Fibroblast of skin of left quadriceps (primary cell): ENCODE measurements at regions not wholly inside any gene's neighbourhood (a gene's known extent, or its start where the extent isn't known, plus 50 kb on each side); places are given as distances from the start of the nearest gene placed in this dataset.

ENCODE experiments used
- DNase-seq, 2 experiments: peaks; one replicate each; pipeline ENCODE4 v3.0.0-alpha.2; 2013; ENCODE audit warnings: low read depth in 2 of 2

DNA sequence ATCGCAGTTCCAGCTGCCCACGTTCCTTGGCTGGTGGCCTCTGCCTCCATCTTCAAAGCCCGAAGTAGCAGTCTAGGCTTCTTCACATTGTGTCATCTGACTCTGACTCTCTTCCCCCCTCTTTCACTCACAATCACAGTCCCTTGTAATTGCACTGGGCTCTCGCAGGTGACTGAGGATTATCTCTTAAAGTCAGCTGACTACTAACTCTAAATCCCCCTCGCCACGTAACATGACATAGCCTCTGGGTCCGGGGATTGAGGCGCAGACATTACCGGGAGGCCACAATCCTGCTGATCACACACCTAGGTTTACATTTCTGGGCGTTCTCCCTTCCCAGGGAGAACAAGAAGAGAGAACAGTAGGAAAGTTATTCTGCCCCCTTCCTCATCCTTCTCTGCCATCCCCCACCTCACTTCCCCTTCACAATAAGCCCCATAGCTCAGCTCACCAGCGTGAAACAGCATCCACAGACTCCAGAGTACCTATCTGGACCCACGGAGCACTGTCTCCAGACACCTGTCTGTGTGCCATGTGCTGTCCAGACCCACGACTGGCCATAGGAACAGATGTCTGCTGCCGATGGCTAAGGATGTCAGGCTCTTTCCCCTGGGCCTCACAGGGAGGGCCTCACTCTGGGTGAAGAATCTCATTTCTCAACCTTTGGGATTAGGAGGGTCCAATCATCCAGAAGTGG lies 64.3 kb upstream of the FZD7 start:
- DNase-seq, result no peak

DNA sequence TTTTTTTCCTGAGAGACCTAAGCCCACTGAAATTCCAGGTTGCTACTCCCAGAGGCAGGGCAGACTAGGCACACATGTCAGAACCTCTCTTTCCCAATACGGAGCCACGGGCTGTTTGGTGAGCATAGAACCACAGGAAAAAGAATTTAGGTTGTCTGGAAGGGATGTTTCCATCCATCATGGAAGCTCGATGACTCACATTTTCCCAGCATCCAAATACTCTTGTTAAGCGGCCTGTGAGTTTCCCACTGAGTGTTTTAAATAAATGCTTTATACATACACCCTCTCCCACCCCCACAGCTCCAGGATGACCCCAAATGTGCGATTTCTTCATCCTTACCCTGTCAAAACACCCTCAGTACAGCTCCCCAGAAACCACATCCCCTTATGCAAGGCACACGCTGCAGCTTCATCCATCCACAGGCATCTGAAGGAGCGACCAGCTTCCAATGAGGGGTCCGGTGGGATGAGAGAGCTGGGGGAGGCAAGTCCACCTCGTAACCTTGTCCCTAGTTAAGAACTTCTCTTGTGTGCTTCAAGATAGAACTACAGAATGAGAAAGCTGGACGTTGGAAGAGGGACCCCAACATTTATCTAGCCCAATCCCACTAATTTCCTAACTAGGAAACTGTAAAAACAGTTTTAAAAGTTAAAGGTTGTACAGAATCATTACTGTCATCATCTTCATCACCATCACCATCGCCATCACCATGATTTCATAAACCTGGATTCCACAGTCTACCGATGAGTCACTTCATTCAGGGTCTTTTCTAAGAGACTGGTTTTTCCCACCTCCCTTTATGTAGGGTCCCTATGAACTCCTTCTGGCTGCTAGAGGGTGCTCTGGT lies 63.5 kb upstream of the FZD7 start:
- peak; percentile 91 for DNase-seq

DNA sequence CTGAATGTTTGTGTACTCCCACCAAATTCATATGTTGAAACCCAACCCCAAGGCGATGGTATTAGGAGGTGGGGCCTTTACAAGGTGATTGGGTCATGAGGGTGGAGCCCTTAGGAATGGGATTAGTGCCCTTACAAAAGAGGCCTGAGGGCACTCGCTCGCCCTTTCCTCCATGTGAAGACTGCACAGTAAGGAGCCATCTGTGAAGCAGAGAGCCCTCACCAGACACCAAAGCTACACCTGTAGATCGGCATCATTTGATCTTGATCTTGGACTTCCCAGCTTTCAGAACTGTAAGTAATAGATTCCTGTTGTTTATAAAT lies 62.9 kb upstream of the FZD7 start:
- no peak for DNase-seq

- DNase-seq, result peak; percentile 63 to 67
These were observed 62.0 kb upstream of the FZD7 start for GRCh38 chr2:201971531-201972228.

- no peak for DNase-seq
These were observed 60.9 kb upstream of the FZD7 start for GRCh38 chr2:201972621-201973255.

DNA sequence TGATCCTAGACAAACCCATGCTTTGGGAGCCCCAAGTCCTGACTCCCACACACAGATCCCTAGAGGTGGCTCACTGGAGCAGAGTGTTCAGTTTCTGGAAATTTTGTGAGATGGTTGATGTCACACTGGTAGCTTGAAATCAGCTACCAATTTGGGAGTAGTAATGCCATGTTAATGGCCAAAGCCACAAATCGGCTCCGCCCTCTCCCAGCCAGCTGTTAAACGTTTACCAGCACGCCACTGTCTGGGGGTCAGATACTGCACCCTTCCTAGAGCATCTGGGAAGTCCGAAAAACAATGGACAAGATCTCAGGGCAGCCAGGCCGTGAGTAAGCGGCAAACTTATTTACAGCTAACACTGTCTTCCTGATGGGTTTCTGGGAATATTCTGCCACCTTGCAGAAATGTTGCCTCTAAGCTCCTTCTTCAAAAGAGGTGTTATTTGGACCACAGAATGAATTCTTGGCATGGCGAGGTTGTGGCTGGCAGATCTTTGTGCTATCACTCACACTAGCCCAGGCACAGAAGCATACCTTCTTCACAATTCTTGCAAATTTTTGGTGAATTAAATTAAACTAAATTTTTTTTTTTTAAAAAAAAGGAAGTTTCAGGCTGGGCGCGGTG lies 60.2 kb upstream of the FZD7 start:
- DNase-seq, result no peak

- DNase-seq, result no peak
These were observed 59.2 kb upstream of the FZD7 start for GRCh38 chr2:201974171-201975100.

DNA sequence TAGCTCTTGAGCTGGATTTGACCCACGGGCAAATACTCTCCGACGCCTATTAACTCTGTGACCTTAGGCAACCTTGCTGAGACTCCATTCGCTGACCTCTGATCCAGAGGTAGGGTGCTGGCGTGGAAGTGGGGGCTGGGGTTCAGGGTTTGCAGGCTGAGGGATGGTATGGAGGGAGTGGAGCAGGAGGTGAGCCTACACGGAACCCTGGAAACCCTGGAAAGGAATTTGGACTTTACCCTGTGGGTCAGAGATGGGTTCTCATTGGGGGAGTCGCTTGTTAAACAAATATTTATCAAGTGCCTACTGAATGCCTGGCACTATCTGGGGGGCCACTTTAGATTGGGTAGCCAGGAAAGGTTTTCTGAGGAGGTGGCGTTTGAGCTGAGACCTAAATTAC lies 58.2 kb upstream of the FZD7 start:
- no peak for DNase-seq

- DNase-seq, result no peak
These were observed 57.6 kb upstream of the FZD7 start for GRCh38 chr2:201975964-201976612.

- DNase-seq, result no peak
These were observed 56.0 kb upstream of the FZD7 start for GRCh38 chr2:201977651-201978050.

- no peak for DNase-seq
These were observed 55.3 kb upstream of the FZD7 start for GRCh38 chr2:201978333-201978732.

- DNase-seq, result no peak
These were observed 54.7 kb upstream of the FZD7 start for GRCh38 chr2:201978986-201979385.

DNA sequence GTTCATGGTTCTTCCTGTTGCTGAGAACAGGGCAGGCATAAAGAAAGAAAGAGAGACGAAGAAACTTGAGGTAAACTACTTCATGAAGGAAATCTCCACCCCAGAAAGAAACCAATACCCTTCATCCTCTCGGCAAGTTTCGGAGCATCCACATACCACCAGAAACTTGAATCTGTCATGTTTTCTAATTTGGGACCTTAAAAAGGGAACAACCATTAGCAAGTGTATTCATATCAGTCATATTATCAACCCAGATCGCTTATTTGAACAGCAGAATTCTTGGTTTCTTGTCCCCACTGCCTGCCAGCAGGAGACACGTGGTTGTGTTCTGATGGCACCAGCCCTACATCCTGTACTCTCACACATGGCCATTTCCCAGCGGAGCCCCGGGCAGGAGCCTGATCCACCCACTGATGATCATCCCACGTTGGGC lies 53.2 kb upstream of the FZD7 start:
- DNase-seq, result no peak

DNA sequence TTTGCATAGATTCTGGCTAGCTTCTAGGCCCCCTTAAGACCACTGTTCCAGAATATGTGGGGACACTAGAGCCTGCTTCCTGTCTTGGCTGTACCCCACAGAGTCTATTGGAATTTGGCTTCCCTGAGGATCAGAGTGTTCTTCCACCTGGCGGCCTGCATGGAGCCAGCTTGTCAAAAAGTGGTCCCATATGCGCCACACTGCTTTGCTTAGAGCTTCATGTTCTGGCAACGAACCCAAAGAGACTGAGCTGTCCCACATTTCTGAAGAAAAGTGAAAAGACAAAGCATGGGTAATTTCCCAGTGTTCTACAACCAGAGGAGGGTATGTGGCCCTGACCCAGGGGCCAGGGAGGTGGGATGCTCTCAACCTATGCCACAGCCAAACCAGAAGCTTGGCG lies 52.7 kb upstream of the FZD7 start:
- no peak for DNase-seq

GRCh38 chr2:201983174-201983573 lies 50.5 kb upstream of the FZD7 start:
- DNase-seq, result no peak

GRCh38 chr2:201983800-201984199 lies 49.9 kb upstream of the FZD7 start:
- DNase-seq, result no peak
